Bronchial epithelial cell (primary cell): ENCODE measurements at regions not wholly inside any gene's neighbourhood (a gene's known extent, or its start where the extent isn't known, plus 50 kb on each side); places are given as distances from the start of the nearest gene placed in this dataset.

Experiments
- DNase-seq: peaks from one replicate; pipeline ENCODE4 v3.0.0-alpha.2; 2010; ENCODE audit warnings: low read depth
- FAIRE-seq: peaks from 2 replicates; lab custom pipeline; 2011; peaks lifted over from hg19 to GRCh38; lab: Jason Lieb, UNC
- H3K27me3 ChIP-seq: 2 replicates; pipeline ENCODE4 v1.5.1; 2011; ENCODE audit warnings: low read length; ENCODE audit not compliant: control insufficient read depth, insufficient read depth
- H3K36me3 ChIP-seq: 2 replicates; pipeline ENCODE4 v1.5.1; 2011; ENCODE audit warnings: low read length; ENCODE audit not compliant: control insufficient read depth, insufficient read depth
- H3K4me3 ChIP-seq: 2 replicates; pipeline ENCODE4 v1.5.1; 2011; ENCODE audit warnings: mild to moderate bottlenecking, low read depth, low read length, control low read depth
- TF ChIP-seq, protein P1 (sequence below): IDR thresholded peaks from 2 replicates; pipeline ENCODE4 v1.5.1; 2011; ENCODE audit warnings: mild to moderate bottlenecking, moderate library complexity, low read length, control low read depth, inconsistent platforms; ENCODE audit not compliant: insufficient read depth, severe bottlenecking

DNA sequence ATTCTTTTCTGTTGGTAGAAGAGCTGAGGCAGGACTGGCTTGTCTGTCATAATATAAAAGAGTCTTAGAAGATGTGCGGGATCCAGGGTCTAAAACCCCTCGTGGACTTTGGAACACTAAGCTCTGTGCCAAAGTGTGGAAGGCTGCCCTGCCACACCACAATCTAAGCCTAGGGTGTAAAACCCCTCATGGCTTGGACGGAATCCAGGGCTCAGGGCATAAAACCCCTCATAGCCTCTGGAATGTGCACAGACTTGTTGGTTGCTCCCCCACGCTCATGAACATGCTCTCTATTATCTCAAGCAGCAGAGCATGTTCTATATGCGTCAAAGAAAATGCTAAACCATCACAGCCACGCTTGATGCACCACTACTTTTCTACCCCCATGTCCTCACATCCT lies 483.6 kb downstream of the GABRG1 start:
- H3K4me3 ChIP-seq, result no peak overlapping the region
- TF ChIP-seq, protein P1, sequence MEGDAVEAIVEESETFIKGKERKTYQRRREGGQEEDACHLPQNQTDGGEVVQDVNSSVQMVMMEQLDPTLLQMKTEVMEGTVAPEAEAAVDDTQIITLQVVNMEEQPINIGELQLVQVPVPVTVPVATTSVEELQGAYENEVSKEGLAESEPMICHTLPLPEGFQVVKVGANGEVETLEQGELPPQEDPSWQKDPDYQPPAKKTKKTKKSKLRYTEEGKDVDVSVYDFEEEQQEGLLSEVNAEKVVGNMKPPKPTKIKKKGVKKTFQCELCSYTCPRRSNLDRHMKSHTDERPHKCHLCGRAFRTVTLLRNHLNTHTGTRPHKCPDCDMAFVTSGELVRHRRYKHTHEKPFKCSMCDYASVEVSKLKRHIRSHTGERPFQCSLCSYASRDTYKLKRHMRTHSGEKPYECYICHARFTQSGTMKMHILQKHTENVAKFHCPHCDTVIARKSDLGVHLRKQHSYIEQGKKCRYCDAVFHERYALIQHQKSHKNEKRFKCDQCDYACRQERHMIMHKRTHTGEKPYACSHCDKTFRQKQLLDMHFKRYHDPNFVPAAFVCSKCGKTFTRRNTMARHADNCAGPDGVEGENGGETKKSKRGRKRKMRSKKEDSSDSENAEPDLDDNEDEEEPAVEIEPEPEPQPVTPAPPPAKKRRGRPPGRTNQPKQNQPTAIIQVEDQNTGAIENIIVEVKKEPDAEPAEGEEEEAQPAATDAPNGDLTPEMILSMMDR, result no peak
- H3K27me3 ChIP-seq, result no peaks in the 10 kb centered on the region
- DNase-seq (no peak), FAIRE-seq (no peak)
- H3K36me3 ChIP-seq, result no peaks in the 10 kb centered on the region

DNA sequence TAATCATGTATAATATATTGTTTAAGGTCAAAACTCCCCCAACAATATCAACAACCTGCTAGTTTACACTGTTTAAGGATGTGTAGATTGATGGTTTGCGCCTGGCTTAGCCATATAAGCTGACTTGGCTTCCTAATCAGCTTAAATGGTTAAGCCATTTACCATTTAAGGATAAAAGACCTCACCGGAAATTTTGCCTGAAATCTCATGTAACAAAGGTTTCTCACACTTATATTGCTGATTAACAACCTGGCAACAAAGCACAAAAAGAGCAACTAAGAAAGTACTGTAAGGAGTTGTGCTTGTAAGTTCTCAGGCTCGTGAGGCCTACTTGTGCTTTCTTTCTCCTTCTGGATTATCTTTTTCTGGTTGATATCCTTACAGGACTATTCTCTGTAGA lies 485.2 kb downstream of the GABRG1 start:
- FAIRE-seq (no peak), DNase-seq (no peak)
- Histone ChIP-seq H3K36me3 (no peaks in the 10 kb centered on the region), H3K4me3 (no peak overlapping the region), H3K27me3 (no peaks in the 10 kb centered on the region)
- TF ChIP-seq, protein P1, result no peak

DNA sequence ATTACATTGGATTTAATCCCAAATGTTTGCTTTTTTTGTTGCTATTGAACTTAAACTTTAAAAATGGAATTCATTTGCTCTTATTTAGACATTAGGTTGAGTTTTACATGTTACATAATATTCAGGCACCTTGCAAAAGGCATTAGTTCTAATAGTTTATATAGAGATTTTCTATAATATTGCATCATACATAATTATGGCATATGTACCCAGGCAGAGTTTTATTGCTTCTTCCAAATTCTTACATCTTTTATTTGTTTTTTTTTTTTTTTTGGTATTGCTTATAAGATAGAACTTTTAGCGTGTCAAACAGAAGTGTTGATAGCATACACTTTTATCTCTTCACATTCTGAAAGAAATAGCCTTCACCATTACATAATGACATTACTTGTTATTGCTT lies 487.7 kb downstream of the GABRG1 start:
- Histone ChIP-seq H3K4me3 (no peak overlapping the region), H3K36me3 (no peaks in the 10 kb centered on the region), H3K27me3 (no peaks in the 10 kb centered on the region)
- DNase-seq (no peak), FAIRE-seq (no peak)
- TF ChIP-seq, protein P1, result no peak

- TF ChIP-seq, protein P1, result no peak
- Histone ChIP-seq H3K36me3 (no peaks in the 10 kb centered on the region), H3K27me3 (no peaks in the 10 kb centered on the region), H3K4me3 (no peak overlapping the region)
- DNase-seq (no peak), FAIRE-seq (no peak)
These were observed 494.1 kb downstream of the GABRG1 start for GRCh38 chr4:45629717-45630116.

DNA sequence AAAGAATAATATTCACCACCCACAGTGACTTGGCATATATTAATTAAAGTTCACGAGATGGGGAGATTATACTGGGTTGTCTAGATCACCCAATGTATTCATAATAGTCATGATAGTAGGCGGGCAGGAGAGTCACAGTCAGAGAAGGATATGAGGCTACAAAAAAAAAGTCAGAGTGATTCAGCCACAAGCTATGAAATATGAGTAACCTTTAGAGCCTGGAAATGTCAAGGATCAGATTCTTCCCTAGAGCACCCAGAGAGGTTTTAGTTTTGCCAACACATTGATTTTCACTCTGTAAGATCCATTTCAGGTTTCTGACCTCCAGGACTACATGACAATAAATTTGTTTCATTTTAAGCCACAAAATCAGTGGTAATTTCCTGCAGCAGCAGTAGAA lies 501.9 kb downstream of the GABRG1 start:
- Histone ChIP-seq H3K27me3 (no peaks in the 10 kb centered on the region), H3K36me3 (no peaks in the 10 kb centered on the region), H3K4me3 (no peak overlapping the region)
- FAIRE-seq (no peak), DNase-seq (peak; percentile 55)
- TF ChIP-seq, protein P1, result no peak

DNA sequence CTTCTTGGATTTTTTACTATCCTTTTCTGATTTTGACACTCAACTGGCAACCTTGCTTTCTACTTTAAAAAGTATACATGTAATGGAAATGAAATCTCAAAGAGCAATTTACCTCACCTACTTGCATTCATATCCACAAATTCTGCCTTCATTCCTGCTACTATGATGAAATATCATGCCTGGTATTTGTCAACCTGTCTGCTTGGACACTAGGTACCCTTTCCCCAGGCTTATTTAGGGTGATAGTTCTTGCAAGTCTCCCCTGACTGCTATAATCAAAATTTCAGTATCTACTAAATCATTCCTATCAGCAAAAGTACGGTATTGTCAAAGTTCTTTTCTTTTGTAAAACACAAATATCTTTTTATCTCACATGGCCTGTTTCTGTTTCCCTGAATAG lies 503.0 kb downstream of the GABRG1 start:
- TF ChIP-seq, protein P1, result no peak
- DNase-seq (no peak), FAIRE-seq (no peak)
- H3K36me3 ChIP-seq, result no peaks in the 10 kb centered on the region
- no peaks in the 10 kb centered on the region for H3K27me3 ChIP-seq
- no peak overlapping the region for H3K4me3 ChIP-seq
